HepG2 (cell line): ENCODE measurements at regions not wholly inside any gene's neighbourhood (a gene's known extent, or its start where the extent isn't known, plus 50 kb on each side); places are given as distances from the start of the nearest gene placed in this dataset.

Experiments used
- ATAC-seq: fragments of 200-7000 bp; cut with Tn5 transposase; 3 replicates; pipeline ENCODE4 v1.9.1; 2020; ENCODE audit warnings: mild to moderate bottlenecking, moderate library complexity
- BruUV-seq: library from RNA; stranded (reverse); fragments of 400-500 nt; replicated peaks from 2 replicates; lab custom pipeline; 2021; lab: Mats Ljungman, UMichigan
- CTCF ChIA-PET: fragments of 300-600 bp; formaldehyde crosslinking; extraction: SDS; loops from one replicate; lab custom pipeline; 2021; ENCODE audit warnings: low total read pairs, inconsistent platforms, low intra/inter-chr PET ratio; lab: Yijun Ruan, JAX
- POLR2A ChIA-PET: fragments of 350-600 bp; sonication (Branson Sonifier 250); formaldehyde crosslinking; loops from one replicate; lab custom pipeline; 2020; ENCODE audit warnings: antibody characterized with exemption, inconsistent platforms; lab: Yijun Ruan, JAX
- DNase-seq: peaks from one replicate; pipeline ENCODE4 v3.0.0-alpha.2; 2015; ENCODE audit warnings: low spot score
- FAIRE-seq: peaks from 3 replicates; lab custom pipeline; 2011; peaks lifted over from hg19 to GRCh38; lab: Jason Lieb, UNC
- H2AFZ ChIP-seq: one replicate; pipeline ENCODE4 v1.6.1; 2011; ENCODE audit warnings: low read length, inconsistent platforms
- H3K27ac ChIP-seq: fragments of 300-600 bp; 3 replicates; pipeline ENCODE4 v1.8.0; 2011; ENCODE audit warnings: mixed run types, mild to moderate bottlenecking, mixed read lengths, low read length, inconsistent platforms; ENCODE audit not compliant: insufficient read depth; ENCODE audit errors: extremely low read length
- H3K27me3 ChIP-seq, 2 experiments: fragments of 200-600 bp in 1 of 2; 2 replicates in 1 of 2; 3 replicates in 1 of 2; pipeline versions ENCODE4 v1.6.0 to v1.8.0; 2011; ENCODE audit warnings: low read length in 2 of 2, mild to moderate bottlenecking in 2 of 2, moderate library complexity in 2 of 2, inconsistent platforms in 1 of 2; ENCODE audit not compliant: insufficient read depth in 2 of 2, control insufficient read depth in 1 of 2
- H3K36me3 ChIP-seq, 2 experiments: fragments of 200-600 bp in 1 of 2; replicated peaks in 1 of 2; 2 replicates in 1 of 2; 3 replicates in 1 of 2; pipeline versions ENCODE4 v1.5.1 to v1.8.0; 2011; ENCODE audit warnings: low read length in 2 of 2, inconsistent platforms in 1 of 2; ENCODE audit not compliant: insufficient read depth in 2 of 2, control insufficient read depth in 1 of 2
- H3K4me1 ChIP-seq: 2 replicates; pipeline ENCODE4 v1.5.1; 2012; ENCODE audit warnings: low read length, inconsistent platforms; ENCODE audit not compliant: insufficient read depth
- H3K4me2 ChIP-seq: 2 replicates; pipeline ENCODE4 v1.6.0; 2011; ENCODE audit warnings: low read depth, low read length, inconsistent platforms
- H3K4me3 ChIP-seq, 3 experiments: fragments of 200-600 bp in 1 of 3; sonication (generic), shearing (Covaris generic) in 1 of 3; replicated peaks in 1 of 3; 2 replicates each; pipeline ENCODE4 v1.5.1; 2011 to 2016; ENCODE audit warnings: low read length in 3 of 3, inconsistent platforms in 2 of 3, low read depth in 2 of 3, mild to moderate bottlenecking in 2 of 3, control low read depth in 1 of 3, mixed read lengths in 1 of 3; ENCODE audit not compliant: insufficient read depth in 1 of 3
- H3K79me2 ChIP-seq: one replicate; pipeline ENCODE4 v1.6.1; 2011; ENCODE audit warnings: low read length, inconsistent platforms; ENCODE audit not compliant: insufficient read depth
- H3K9ac ChIP-seq: 2 replicates; pipeline ENCODE4 v1.6.0; 2011; ENCODE audit warnings: mild to moderate bottlenecking, low read depth, low read length, inconsistent platforms; ENCODE audit not compliant: insufficient read depth
- H3K9me3 ChIP-seq: 2 replicates; pipeline ENCODE4 v1.5.1; 2012; ENCODE audit warnings: mild to moderate bottlenecking, low read length
- H4K20me1 ChIP-seq: 2 replicates; pipeline ENCODE4 v1.6.0; 2011; ENCODE audit warnings: inconsistent platforms, mild to moderate bottlenecking, low read length, moderate library complexity; ENCODE audit not compliant: insufficient read depth
- CENPT ChIP-seq: sonication (generic); formaldehyde crosslinking; IDR thresholded peaks from 2 replicates; pipeline ENCODE4 v1.8.0; 2022; ENCODE audit warnings: low read depth, mild to moderate bottlenecking, moderate library complexity, missing genetic modification reagents
- ESRRA ChIP-seq: sonication (generic); formaldehyde crosslinking; IDR thresholded peaks from 2 replicates; pipeline ENCODE4 v1.5.1; 2020; ENCODE audit warnings: mild to moderate bottlenecking, low read depth, missing genetic modification reagents
- NFE2 ChIP-seq: sonication (generic); formaldehyde crosslinking; IDR thresholded peaks from 2 replicates; pipeline ENCODE4 v1.4.0; 2020; ENCODE audit warnings: missing genetic modification reagents
- NFE2L2 ChIP-seq: fragments of 150-350 bp; IDR thresholded peaks from 2 replicates; pipeline ENCODE4 v1.6.1; 2014; ENCODE audit warnings: low read length
- NFIC ChIP-seq: IDR thresholded peaks from 2 replicates; pipeline ENCODE4 v1.6.1; 2012; ENCODE audit warnings: mild to moderate bottlenecking, low read length, inconsistent platforms
- NFYB ChIP-seq: sonication (generic); formaldehyde crosslinking; IDR thresholded peaks from 2 replicates; pipeline ENCODE4 v1.4.0; 2020; ENCODE audit warnings: missing genetic modification reagents
- SRSF1 ChIP-seq: fragments of 200-400 bp; formaldehyde crosslinking; optimal IDR thresholded peaks from 2 replicates; pipeline ENCODE3; 2017; ENCODE audit warnings: mild to moderate bottlenecking, low read depth, low read length, moderate library complexity
- ZNF543 ChIP-seq: sonication (generic); formaldehyde crosslinking; IDR thresholded peaks from 2 replicates; pipeline ENCODE4 v1.4.0; 2020; ENCODE audit warnings: mild to moderate bottlenecking, missing genetic modification reagents
- WGBS: methylation state at CpG from one replicate; pipeline ENCODE4 v1.1.6; 2017; ENCODE audit warnings: low lambda C conversion rate; 5-methylcytosine and 5-hydroxymethylcytosine counted together
- in situ Hi-C: cut with HindIII; loops from 2 replicates; pipeline ENCODE4 v1.10.0; 2017; ENCODE audit warnings: low pct_unique_long_range_greater_than_20kb; ENCODE audit not compliant: extremely low pct_ligation_motif_present
- intact Hi-C: fragments of 100-400 bp; cut with micrococcal nuclease; formaldehyde crosslinking; loops from one replicate; pipeline ENCODE4 v1.10.0; 2022; ENCODE audit not compliant: unreplicated experiment
- TF ChIP-seq, protein P1 (sequence below): sonication (generic); formaldehyde crosslinking; IDR thresholded peaks from 2 replicates; pipeline ENCODE4 v1.4.0; 2020; ENCODE audit warnings: mild to moderate bottlenecking, missing genetic modification reagents
- TF ChIP-seq, protein P2 (sequence below): fragments of 450-650 bp; IDR thresholded peaks from 2 replicates; pipeline ENCODE4 v1.6.1; 2016
- TF ChIP-seq, protein P3 (sequence below): sonication (generic); formaldehyde crosslinking; IDR thresholded peaks from 2 replicates; pipeline ENCODE4 v1.5.0; 2020; ENCODE audit warnings: missing genetic modification reagents
- TF ChIP-seq, protein P4 (sequence below): sonication (generic); formaldehyde crosslinking; IDR thresholded peaks from 2 replicates; pipeline ENCODE4; 2020; ENCODE audit warnings: missing genetic modification reagents, mild to moderate bottlenecking, borderline replicate concordance

DNA sequence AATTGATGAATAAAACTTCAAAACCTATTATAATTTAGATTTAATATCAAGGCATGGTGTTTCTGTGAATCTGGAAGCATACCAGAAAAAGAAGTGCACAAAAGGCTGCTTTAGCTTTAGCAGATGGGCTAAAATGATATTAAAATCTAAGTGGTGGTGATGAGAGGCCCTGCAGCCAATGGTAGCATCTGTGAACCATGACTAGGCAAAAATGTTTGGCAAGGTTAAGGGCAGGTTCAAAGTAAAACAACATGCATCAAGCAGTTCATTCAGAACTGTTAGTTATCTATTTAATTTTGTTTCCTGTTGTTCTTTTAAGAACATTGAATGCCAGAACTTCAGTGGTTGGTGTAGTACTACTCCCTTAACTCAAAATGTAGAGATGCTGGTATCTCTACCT, 1736.9 kb upstream of the CELF4 start:
- Histone ChIP-seq H3K9me3 (no peaks in the 10 kb centered on the region), H3K36me3 (no peaks in the 10 kb centered on the region), H3K4me3 (no peak overlapping the region), H3K27me3 (no peaks in the 10 kb centered on the region), H3K79me2 (no peaks in the 10 kb centered on the region), H2AFZ (no peak overlapping the region), H3K4me2 (no peak overlapping the region), H3K27ac (no peak overlapping the region), H3K9ac (no peak overlapping the region), H4K20me1 (no peaks in the 10 kb centered on the region), H3K4me1 (no peaks in the 10 kb centered on the region)
- no peak for FAIRE-seq
- no peak for DNase-seq
- ChIA-PET CTCF (no interaction called here), POLR2A (no interaction called here)
- ATAC-seq = no peak
- intact Hi-C loops = no loop called here
- TF ChIP-seq, protein P1, sequence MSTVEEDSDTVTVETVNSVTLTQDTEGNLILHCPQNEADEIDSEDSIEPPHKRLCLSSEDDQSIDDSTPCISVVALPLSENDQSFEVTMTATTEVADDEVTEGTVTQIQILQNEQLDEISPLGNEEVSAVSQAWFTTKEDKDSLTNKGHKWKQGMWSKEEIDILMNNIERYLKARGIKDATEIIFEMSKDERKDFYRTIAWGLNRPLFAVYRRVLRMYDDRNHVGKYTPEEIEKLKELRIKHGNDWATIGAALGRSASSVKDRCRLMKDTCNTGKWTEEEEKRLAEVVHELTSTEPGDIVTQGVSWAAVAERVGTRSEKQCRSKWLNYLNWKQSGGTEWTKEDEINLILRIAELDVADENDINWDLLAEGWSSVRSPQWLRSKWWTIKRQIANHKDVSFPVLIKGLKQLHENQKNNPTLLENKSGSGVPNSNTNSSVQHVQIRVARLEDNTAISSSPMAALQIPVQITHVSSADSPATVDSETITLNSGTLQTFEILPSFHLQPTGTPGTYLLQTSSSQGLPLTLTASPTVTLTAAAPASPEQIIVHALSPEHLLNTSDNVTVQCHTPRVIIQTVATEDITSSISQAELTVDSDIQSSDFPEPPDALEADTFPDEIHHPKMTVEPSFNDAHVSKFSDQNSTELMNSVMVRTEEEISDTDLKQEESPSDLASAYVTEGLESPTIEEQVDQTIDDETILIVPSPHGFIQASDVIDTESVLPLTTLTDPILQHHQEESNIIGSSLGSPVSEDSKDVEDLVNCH = no peak
- TF ChIP-seq NFE2L2 = peak; percentile 73
- TF ChIP-seq NFE2 (CRISPR knock-in tag) = peak; percentile 40; the same call in 1 of the 2 replicates
- no TSS peak for BruUV-seq
- in situ Hi-C loops = no loop called here

DNA sequence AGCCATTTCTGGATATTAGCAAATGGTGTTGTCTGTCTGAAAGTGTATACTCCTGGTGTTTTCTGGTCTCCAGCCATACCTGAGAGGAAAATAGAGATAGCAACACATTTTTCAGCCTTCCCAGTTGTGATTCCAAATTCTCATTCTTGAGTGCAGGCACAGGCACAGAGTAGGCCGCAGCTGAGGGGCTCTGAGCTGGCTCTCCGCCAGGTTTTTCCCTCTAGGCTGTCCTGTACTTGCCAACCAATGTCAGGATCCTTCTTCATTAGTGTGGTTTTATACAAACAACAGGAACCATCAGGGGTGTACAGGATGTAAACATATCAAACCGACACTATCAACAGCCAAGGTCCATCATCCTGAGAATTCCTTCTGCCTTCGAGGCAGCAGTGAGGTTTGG, 1733.6 kb upstream of the CELF4 start:
- 91% methylated on average over 4 of the region's 4 CpGs for WGBS
- Histone ChIP-seq H3K36me3 (no peaks in the 10 kb centered on the region), H3K4me2 (no peak overlapping the region), H3K79me2 (no peaks in the 10 kb centered on the region), H3K27ac (no peak overlapping the region), H3K4me1 (no peaks in the 10 kb centered on the region), H3K9ac (no peak overlapping the region), H2AFZ (no peak overlapping the region), H3K4me3 (no peak overlapping the region), H4K20me1 (no peaks in the 10 kb centered on the region), H3K9me3 (no peaks in the 10 kb centered on the region), H3K27me3 (no peaks in the 10 kb centered on the region)
- intact Hi-C loops (no loop called here), in situ Hi-C loops (no loop called here)
- BruUV-seq = no TSS peak
- DNase-seq (no peak), FAIRE-seq (no peak), ATAC-seq (no peak)
- ChIA-PET POLR2A (no interaction called here), CTCF (no interaction called here)
- TF ChIP-seq, protein P2, sequence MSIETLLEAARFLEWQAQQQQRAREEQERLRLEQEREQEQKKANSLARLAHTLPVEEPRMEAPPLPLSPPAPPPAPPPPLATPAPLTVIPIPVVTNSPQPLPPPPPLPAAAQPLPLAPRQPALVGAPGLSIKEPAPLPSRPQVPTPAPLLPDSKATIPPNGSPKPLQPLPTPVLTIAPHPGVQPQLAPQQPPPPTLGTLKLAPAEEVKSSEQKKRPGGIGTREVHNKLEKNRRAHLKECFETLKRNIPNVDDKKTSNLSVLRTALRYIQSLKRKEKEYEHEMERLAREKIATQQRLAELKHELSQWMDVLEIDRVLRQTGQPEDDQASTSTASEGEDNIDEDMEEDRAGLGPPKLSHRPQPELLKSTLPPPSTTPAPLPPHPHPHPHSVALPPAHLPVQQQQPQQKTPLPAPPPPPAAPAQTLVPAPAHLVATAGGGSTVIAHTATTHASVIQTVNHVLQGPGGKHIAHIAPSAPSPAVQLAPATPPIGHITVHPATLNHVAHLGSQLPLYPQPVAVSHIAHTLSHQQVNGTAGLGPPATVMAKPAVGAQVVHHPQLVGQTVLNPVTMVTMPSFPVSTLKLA = no peak
- TF ChIP-seq NFIC (no peak), ZNF543 (CRISPR knock-in tag) (no peak), ESRRA (CRISPR knock-in tag) (no peak), CENPT (CRISPR knock-in tag) (no peak), NFYB (CRISPR knock-in tag) (no peak), SRSF1 (no peak)
- TF ChIP-seq, protein P3, sequence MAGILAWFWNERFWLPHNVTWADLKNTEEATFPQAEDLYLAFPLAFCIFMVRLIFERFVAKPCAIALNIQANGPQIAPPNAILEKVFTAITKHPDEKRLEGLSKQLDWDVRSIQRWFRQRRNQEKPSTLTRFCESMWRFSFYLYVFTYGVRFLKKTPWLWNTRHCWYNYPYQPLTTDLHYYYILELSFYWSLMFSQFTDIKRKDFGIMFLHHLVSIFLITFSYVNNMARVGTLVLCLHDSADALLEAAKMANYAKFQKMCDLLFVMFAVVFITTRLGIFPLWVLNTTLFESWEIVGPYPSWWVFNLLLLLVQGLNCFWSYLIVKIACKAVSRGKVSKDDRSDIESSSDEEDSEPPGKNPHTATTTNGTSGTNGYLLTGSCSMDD = no peak
- TF ChIP-seq, protein P4, sequence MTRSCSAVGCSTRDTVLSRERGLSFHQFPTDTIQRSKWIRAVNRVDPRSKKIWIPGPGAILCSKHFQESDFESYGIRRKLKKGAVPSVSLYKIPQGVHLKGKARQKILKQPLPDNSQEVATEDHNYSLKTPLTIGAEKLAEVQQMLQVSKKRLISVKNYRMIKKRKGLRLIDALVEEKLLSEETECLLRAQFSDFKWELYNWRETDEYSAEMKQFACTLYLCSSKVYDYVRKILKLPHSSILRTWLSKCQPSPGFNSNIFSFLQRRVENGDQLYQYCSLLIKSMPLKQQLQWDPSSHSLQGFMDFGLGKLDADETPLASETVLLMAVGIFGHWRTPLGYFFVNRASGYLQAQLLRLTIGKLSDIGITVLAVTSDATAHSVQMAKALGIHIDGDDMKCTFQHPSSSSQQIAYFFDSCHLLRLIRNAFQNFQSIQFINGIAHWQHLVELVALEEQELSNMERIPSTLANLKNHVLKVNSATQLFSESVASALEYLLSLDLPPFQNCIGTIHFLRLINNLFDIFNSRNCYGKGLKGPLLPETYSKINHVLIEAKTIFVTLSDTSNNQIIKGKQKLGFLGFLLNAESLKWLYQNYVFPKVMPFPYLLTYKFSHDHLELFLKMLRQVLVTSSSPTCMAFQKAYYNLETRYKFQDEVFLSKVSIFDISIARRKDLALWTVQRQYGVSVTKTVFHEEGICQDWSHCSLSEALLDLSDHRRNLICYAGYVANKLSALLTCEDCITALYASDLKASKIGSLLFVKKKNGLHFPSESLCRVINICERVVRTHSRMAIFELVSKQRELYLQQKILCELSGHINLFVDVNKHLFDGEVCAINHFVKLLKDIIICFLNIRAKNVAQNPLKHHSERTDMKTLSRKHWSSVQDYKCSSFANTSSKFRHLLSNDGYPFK = no peak
